RKO (cell line): ENCODE measurements at regions not wholly inside any gene's neighbourhood (a gene's known extent, or its start where the extent isn't known, plus 50 kb on each side); places are given as distances from the start of the nearest gene placed in this dataset.
"Not testable (repeated sequence)": the region's sequence is repeated elsewhere in the genome, so short reads cannot be mapped to it uniquely, and the experiment has no call there.

ENCODE experiments used
- DNase-seq: peaks from one replicate; pipeline ENCODE4 v3.0.0-alpha.2; 2016; ENCODE audit warnings: low spot score

DNA sequence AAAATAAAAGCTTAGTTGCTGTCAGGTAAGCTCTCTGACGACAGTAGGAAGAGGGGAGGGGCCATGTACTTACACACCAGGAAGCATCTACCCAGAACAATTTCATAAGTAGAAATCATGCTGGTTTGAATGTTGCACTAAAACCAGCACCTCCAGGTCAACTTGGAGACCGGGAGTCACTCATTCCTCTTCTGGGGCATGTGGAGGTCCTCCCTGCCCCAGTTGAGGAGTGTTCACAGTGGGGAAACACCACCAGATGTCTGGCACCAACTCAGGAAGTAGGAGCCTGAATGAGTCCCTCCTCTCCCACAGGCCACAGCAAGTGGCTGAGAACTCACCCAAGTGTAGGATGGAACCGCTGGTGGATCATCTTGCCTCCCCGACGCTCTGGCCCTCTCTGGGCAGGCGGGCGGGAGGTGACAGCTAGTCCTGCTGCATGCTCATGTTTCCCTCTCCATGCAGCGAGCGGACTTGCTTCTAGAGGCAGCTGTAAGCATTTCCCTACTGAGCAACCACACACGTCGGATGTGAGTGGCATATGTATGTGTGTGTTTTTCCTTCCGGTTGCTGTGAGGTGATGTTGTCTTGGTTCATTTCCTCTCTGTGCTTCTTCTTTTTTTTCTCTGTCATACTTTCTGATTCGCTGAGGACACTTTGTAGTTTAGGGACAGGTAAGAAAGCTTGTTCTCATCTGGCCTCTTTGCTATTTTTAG is 149.5 kb upstream of the NEDD9 start:
- DNase-seq, result no peak

DNA sequence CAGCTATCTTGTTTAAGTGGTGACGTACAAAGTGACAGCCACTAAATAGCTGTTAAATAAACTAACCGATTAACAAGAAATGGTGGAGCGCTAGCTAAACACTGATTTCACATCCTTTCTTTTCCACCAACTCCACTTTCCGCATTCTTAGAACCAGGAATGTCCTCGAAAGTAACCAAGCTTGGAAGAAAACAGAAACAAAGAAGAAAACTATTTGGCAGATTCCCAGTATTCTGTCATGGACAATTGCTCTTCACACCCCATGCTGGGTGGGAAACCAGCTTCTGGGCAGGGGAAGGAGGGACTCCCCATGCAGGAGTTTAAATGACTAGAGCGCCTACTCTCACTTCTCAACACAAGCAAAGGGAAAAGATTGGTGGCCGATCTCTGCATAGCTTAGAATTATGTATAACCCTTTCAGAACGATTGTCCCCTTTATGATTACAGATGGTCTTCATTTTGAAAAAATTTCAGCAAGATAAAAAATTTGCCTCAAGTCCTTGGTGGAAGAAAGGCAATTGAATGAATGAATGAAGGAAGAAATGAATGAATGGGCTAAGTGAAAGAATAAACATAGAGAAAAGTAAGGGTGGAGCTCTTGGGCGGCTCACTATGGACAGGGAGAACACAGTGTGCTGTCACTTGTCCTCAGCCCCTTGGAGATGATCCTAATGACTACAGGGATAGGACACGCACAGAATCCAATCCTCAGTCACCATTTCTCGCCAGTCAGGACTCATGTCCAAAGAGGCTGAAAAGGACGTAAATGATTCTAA is 148.7 kb upstream of the NEDD9 start:
- DNase-seq, result no peak

GRCh38 chr6:11380549-11380948 is 148.1 kb upstream of the NEDD9 start:
- no peak for DNase-seq

- no peak for DNase-seq
These were observed 147.3 kb upstream of the NEDD9 start for GRCh38 chr6:11379805-11380204.

DNA sequence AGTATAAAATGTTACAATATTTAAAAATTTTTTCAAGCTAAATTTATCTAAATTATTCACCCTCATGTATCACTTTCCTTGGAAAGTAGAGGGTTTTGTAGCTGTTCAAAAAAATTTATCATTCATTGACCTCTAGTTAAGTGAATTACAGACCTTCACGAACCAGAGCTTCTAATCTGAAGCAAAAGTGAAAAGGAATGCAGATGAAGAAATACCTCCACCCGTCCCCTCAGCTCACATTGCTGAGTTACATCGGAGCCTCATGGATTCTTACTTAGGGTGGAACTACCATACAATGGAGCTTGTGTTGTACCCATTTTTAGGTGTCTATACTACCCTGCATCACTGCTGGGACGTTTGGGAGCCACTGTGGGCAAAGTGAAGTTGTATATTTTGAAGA is 146.2 kb upstream of the NEDD9 start:
- no peak for DNase-seq

GRCh38 chr6:11374036-11375010 is 141.9 kb upstream of the NEDD9 start:
- no peak for DNase-seq

- DNase-seq, result no peak
These were observed 140.7 kb upstream of the NEDD9 start for GRCh38 chr6:11373208-11373607.

- not testable (repeated sequence) for DNase-seq
These were observed 139.8 kb upstream of the NEDD9 start for GRCh38 chr6:11372186-11372790.

DNA sequence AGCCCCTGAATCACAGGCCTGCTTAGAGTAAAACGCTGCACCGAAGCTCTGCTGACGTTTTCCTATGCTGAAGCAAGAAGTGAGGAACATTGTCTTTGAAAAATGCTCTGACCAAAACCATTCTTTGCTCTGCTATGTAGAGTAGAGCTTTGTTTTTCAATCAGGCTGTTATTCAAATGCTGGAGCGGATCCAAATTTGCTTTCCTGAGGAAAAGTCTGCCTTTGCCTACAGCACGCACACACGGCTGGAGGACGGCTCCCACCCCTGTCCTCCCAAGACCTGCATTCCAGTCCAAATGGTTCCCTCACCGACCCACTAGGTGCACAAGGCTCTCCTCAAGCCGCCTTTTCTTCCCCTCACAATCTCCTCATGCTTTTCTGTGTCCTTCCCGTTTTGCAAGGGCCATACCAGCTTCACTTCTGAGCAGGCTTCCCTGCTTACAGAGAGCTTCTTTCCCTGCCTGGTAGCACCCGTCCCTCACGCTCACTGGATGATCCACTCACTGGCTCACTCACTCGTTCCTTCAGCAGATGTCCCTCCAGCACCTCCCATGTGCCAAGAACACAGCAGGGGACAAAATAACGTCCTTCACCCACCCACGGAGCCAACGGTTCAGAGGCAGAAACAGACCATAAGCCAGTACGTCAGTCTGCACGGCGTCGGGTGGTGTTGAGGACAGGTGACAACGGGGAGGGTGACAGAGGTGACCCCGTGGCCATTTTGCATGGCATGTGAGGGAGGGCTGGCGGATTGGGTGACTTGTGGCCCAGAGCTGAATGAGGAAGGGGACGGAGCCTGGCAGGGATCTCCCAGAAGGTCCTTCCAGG is 137.9 kb upstream of the NEDD9 start:
- DNase-seq, result no peak

GRCh38 chr6:11368760-11369159 is 136.3 kb upstream of the NEDD9 start:
- DNase-seq, result no peak

DNA sequence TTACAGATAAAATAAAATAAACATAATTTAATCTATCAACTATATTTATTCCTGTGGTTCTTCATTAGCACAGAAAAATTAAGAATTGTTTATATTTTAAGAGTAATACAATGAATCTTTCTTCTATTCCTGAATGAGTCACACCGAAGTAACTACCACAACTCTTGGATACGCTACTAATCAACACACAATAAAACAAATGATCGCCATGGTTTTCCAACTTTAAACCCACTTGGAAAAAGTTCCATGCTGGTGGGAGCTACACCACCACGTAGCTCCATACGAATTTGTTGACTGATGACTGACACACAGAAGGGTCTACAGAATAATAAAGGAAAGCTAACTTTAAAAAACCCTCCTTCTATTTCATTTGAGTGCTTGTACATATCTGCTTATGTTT is 135.8 kb upstream of the NEDD9 start:
- no peak for DNase-seq

- no peak for DNase-seq
These were observed 135.3 kb upstream of the NEDD9 start for GRCh38 chr6:11367638-11368199.

GRCh38 chr6:11366934-11367637 is 134.6 kb upstream of the NEDD9 start:
- DNase-seq, result no peak

GRCh38 chr6:11366183-11366933 is 133.9 kb upstream of the NEDD9 start:
- DNase-seq, result no peak

- DNase-seq, result no peak
These were observed 132.5 kb upstream of the NEDD9 start for GRCh38 chr6:11364971-11365397.

- DNase-seq, result no peak
These were observed 131.6 kb upstream of the NEDD9 start for GRCh38 chr6:11363881-11364576.

GRCh38 chr6:11362564-11362963 is 130.1 kb upstream of the NEDD9 start:
- no peak for DNase-seq

DNA sequence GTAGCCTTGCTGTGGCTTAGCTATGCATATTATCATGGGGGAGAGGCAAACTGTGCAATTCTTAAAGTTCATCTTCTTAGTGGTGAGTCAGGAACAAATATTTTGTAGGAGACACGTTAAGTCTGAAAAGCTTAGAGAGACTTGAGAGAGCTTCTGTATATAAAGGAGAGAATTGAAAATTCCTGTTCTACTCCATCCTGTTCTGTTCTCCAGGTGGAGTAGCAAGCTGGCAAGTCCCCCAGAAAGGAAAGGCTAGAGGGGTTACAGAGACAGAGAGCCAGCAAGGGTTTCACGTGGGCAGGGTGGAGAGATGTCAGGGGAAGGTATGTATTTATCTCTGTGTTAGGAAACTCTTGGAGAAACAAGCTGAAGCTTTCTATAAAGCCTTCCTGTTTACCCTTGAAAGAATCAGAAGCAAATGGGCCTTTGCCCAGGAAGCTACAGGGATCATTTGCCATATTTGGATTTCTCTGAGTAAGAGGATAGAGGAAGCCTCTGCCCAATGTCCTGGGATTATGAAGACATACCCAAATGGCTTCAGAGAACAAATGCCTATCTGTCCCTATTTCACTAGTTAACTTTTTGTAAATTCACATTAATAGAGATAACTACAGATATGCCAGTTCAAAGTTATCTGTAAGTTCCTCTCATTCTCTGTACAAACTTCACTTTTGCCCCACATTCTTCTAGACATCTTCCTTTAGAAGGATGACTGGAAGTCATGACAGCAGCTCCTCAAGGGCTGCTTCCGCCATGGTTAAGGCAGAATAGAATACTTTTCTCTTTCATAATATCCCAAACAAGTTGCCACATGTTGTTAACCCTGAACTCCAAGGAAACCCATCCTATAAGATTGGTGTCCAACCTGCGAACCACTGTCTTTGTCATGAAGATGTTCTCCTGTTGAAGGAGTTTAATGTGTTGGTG is 126.7 kb upstream of the NEDD9 start:
- no peak for DNase-seq
